Upper lobe of left lung (tissue), 6 donors: ENCODE measurements at regions not wholly inside any gene's neighbourhood (a gene's known extent, or its start where the extent isn't known, plus 50 kb on each side); places are given as distances from the start of the nearest gene placed in this dataset.
A peak's percentile ranks its signal among the peaks of the same experiment; 100 is the strongest.

Experiments used
- ATAC-seq, 2 donors: fragments of 200-7000 bp; cut with Tn5 transposase; one replicate each; pipeline ENCODE4 v1.9.1; 2022; ENCODE audit warnings: mild to moderate bottlenecking in 2 of 2, moderate library complexity in 2 of 2; ENCODE audit not compliant: low FRiP score in 2 of 2
- DNase-seq, 2 donors: peaks; one replicate each; pipeline ENCODE4 v3.0.0-alpha.2; 2019 to 2020
- H3K27ac ChIP-seq, 4 donors: fragments of 200-600 bp; sonication (generic); one replicate each; pipeline ENCODE4 v1.5.1; 2016 to 2019
- H3K27me3 ChIP-seq, 4 donors: fragments of 200-600 bp; sonication (generic); one replicate each; pipeline ENCODE4 v1.5.1; 2017 to 2019
- H3K36me3 ChIP-seq, 4 donors: fragments of 200-600 bp; sonication (generic); one replicate each; pipeline ENCODE4 v1.5.1; 2016 to 2019
- H3K4me1 ChIP-seq, 4 donors: fragments of 200-600 bp; sonication (generic); one replicate each; pipeline ENCODE4 v1.5.1; 2018 to 2019
- H3K4me3 ChIP-seq, 4 donors: fragments of 200-600 bp; sonication (generic); one replicate each; pipeline ENCODE4 v1.5.1; 2017 to 2019; ENCODE audit warnings: mild to moderate bottlenecking in 2 of 4, moderate library complexity in 1 of 4
- H3K9me3 ChIP-seq, 4 donors: fragments of 200-600 bp; sonication (generic); one replicate each; pipeline ENCODE4 v1.5.1; 2018 to 2019
- EP300 ChIP-seq, 4 donors: sonication (generic); formaldehyde crosslinking; IDR thresholded peaks; one replicate each; pipeline ENCODE4 v1.5.1; 2017; ENCODE audit warnings: antibody characterized with exemption in 4 of 4, control low read depth in 2 of 4
- POLR2A ChIP-seq, 4 donors: fragments of 450-650 bp; IDR thresholded peaks; one replicate each; pipeline ENCODE4 v1.5.1; 2016 to 2017; ENCODE audit warnings: antibody characterized with exemption in 4 of 4, mild to moderate bottlenecking in 2 of 4
- POLR2AphosphoS5 ChIP-seq, 2 donors: sonication (generic); formaldehyde crosslinking; IDR thresholded peaks; one replicate each; pipeline ENCODE4 v1.5.1; 2017; ENCODE audit warnings: antibody characterized with exemption in 2 of 2
- WGBS, 2 donors: methylation state at CpG; one replicate each; pipeline ENCODE4 v1.1.5; 2017 to 2018; 5-methylcytosine and 5-hydroxymethylcytosine counted together
- TF ChIP-seq, protein P1 (sequence below), 6 experiments: fragments of 450-650 bp in 4 of 6; fragments of 200-600 bp in 2 of 6; sonication (generic) in 2 of 6; IDR thresholded peaks; one replicate each; pipeline ENCODE4 v1.5.1; 2016 to 2019; ENCODE audit warnings: antibody characterized with exemption in 6 of 6
- donor health status: DM: no; HTN: no; CAD: no; lungs with moderate emphysema.
- donor health status: DM: no; HTN: yes; CAD: no; lungs with severe emphysema.

DNA sequence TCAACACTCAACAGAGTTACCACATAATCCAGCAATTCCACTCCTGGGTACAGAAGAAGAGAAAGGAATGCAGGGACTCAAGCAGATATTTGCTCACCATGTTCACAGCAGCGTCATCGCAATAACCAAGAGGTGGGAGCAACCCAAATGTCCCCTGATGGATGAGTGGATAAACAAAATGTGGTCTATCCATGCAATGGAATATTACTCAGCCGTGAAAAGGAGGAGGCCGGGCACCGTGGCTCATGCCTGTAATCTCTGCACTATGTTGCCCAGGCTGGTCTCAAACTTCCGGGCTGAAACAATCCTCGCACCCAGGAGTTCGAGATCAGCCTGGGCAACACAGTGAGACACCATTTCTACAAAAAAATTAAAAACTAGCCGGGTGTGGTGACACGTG is 131.7 kb downstream of the CTTN start:
- no peak for ATAC-seq
- H3K4me1 ChIP-seq, result peaks cover 0 to 12% (median 3%) of the 10 kb centered on the region in 4 donors
- no peak for TF ChIP-seq EP300 (IDR thresholded peaks at IDR 0.05)
- TF ChIP-seq, protein P1, sequence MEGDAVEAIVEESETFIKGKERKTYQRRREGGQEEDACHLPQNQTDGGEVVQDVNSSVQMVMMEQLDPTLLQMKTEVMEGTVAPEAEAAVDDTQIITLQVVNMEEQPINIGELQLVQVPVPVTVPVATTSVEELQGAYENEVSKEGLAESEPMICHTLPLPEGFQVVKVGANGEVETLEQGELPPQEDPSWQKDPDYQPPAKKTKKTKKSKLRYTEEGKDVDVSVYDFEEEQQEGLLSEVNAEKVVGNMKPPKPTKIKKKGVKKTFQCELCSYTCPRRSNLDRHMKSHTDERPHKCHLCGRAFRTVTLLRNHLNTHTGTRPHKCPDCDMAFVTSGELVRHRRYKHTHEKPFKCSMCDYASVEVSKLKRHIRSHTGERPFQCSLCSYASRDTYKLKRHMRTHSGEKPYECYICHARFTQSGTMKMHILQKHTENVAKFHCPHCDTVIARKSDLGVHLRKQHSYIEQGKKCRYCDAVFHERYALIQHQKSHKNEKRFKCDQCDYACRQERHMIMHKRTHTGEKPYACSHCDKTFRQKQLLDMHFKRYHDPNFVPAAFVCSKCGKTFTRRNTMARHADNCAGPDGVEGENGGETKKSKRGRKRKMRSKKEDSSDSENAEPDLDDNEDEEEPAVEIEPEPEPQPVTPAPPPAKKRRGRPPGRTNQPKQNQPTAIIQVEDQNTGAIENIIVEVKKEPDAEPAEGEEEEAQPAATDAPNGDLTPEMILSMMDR (IDR thresholded peaks at IDR 0.05), result no peak
- TF ChIP-seq POLR2AphosphoS5 (IDR thresholded peaks at IDR 0.05), result no peak
- WGBS, 2 donors, result 84 to 89% methylated on average over 9 to 10 of the region's 10 CpGs
- H3K4me3 ChIP-seq, result no peak overlapping the region
- no peaks in the 10 kb centered on the region for H3K9me3 ChIP-seq
- DNase-seq, result no peak
- no peak overlapping the region for H3K27ac ChIP-seq
- no peaks in the 10 kb centered on the region for H3K27me3 ChIP-seq
- no peaks in the 10 kb centered on the region for H3K36me3 ChIP-seq

DNA sequence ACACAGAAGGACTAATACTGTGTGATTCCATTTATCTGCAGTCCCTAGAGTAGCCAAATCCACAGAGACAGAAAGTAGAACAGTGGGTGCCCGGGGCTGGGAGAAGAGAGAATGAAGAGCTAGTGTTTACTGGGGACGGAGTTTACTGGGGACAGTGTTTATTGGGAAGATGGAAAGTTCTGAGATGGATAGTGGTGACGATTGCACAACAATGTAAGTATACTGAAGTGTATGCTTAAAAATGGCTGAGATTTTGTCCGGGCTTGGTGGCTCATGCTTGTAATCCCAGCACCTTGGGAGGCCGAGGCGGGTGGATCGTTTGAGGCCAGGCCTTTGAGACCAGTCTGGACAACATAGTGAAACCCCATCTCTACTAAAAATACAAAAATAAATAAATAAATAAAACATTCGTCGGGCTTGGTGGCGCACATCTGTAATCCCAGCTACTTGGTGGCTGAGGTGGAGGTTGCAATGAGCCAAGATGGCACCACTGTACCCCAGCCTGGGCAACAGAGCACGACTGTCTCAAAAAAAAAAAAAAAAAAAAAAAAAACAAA is 132.4 kb downstream of the CTTN start:
- no peaks in the 10 kb centered on the region for H3K9me3 ChIP-seq
- H3K4me3 ChIP-seq, result no peak overlapping the region
- no peak overlapping the region for H3K27ac ChIP-seq
- 92% methylated on average over 11 of the region's 11 CpGs for WGBS, 2 donors
- no peaks in the 10 kb centered on the region for H3K27me3 ChIP-seq
- H3K36me3 ChIP-seq, result no peaks in the 10 kb centered on the region
- peaks cover 0 to 12% (median 3%) of the 10 kb centered on the region in 4 donors for H3K4me1 ChIP-seq
- no peak for TF ChIP-seq EP300 (IDR thresholded peaks at IDR 0.05)
- no peak for ATAC-seq
- DNase-seq, result no peak

DNA sequence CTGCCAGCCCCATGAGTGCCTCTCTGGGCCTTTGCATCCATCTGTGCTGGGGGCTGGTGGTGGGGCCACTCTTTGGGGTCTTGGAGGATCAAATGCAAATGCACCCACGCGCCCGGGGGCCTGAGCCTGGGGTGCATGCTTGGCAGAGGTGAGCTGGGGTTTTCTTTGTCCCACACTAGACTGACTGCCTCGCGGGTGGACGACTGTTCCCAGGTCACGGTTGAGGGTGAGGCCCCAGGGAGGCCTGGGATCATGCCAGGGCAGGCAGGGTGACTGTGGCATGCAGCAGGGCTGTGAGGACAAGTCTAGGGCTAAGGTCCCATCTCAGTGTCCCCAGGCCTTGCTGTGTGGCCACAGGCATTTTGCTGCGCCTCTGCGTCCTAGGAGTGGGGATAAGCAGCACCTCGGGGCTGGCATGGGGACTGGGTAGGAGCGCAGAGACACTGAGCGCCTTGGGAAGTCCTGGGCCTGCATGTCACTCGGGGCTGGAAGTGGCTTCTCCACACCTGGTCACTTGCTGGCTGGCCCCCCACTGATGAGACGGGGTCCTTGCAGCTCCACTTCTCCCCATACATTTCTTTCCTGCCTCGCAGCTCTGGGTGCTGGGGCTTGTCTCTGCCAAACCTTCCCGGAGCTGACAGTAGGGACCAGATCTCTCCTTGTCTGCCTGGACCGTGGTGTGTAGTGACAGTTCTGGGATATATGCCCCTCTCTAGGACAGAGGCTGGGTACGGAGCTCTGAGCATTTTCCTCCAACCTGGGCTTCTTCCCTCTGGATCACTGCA is 133.1 kb downstream of the CTTN start:
- Histone ChIP-seq H3K36me3 (no peaks in the 10 kb centered on the region), H3K27ac (no peak overlapping the region), H3K4me1 (peaks cover 0 to 5% (median 0%) of the 10 kb centered on the region in 4 donors), H3K4me3 (no peak overlapping the region), H3K9me3 (no peaks in the 10 kb centered on the region), H3K27me3 (no peaks in the 10 kb centered on the region)
- TF ChIP-seq, protein P1 (IDR thresholded peaks at IDR 0.05), result no peak
- TF ChIP-seq POLR2AphosphoS5 (IDR thresholded peaks at IDR 0.05) (no peak), EP300 (IDR thresholded peaks at IDR 0.05) (no peak), POLR2A (IDR thresholded peaks at IDR 0.05) (no peak)
- ATAC-seq (no peak), DNase-seq (no peak)
- whole genome bisulfite sequencing, 2 donors, result 80 to 94% methylated on average over 14 to 16 of the region's 18 CpGs

DNA sequence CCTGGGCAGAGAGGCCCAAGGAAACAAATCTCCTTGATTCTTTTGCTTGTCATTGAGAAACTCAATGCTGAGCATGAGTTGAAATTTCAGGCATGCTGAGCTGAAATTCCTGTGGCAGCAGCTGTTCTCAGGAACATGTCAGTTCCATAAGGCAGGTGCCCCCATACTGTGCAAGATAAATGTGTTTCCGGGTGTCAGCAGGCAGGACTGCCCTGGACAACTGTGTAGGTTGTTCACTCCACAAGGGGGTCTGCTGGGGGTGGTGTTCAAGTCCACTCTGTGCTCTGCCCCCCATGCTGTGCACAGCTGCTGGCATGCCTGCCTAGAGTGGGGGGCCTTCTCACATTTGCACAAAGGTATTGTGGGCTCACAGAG is 133.7 kb downstream of the CTTN start:
- no peaks in the 10 kb centered on the region for H3K9me3 ChIP-seq
- ATAC-seq, result no peak

DNA sequence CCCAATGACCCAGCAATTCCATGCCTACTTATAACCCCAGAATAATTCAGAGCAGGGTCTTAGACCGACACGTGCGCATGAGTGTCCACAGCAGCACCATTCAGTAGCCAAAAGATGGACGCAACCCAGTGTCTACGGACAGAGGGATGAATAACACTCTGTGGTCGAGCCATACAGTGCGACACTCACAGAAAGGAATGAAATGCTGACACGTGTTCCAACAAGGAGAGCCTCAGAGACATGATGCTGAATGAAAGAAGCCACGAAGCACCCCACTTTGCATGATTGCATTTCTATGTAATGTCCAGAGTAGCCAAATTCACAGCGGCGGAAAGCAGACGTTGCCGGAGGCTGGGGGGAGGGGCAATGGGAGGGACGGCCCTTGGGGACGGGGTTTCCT is 134.4 kb downstream of the CTTN start:
- Histone ChIP-seq H3K4me3 (no peak overlapping the region), H3K27ac (no peak overlapping the region), H3K4me1 (no peaks in the 10 kb centered on the region), H3K27me3 (no peaks in the 10 kb centered on the region), H3K9me3 (no peaks in the 10 kb centered on the region), H3K36me3 (no peaks in the 10 kb centered on the region)
- 82 to 84% methylated on average over 15 of the region's 15 CpGs for WGBS, 2 donors
- TF ChIP-seq POLR2A (IDR thresholded peaks at IDR 0.05), result no peak
- no peak for TF ChIP-seq EP300 (IDR thresholded peaks at IDR 0.05)
- no peak for TF ChIP-seq POLR2AphosphoS5 (IDR thresholded peaks at IDR 0.05)
- TF ChIP-seq, protein P1 (IDR thresholded peaks at IDR 0.05), result no peak
- no peak for ATAC-seq
- DNase-seq, result peak in 1 of 2 donors; percentile 15

More for the DNA sequence above, 133.7 kb downstream of the CTTN start:
- Histone ChIP-seq H3K27me3 (no peaks in the 10 kb centered on the region), H3K27ac (no peak overlapping the region), H3K4me1 (peaks cover 0 to 1% (median 0%) of the 10 kb centered on the region in 4 donors), H3K36me3 (no peaks in the 10 kb centered on the region), H3K4me3 (no peak overlapping the region)
- DNase-seq, result no peak
- TF ChIP-seq, protein P1 (IDR thresholded peaks at IDR 0.05), result no peak
- TF ChIP-seq EP300 (IDR thresholded peaks at IDR 0.05) (no peak), POLR2AphosphoS5 (IDR thresholded peaks at IDR 0.05) (no peak), POLR2A (IDR thresholded peaks at IDR 0.05) (no peak)
- WGBS, 2 donors, result 73% methylated on average over 1 of the region's 1 CpG; no CpG with 5 or more reads in 1 of the 2 donors
